ENCODE measurements at regions not wholly inside any gene's neighbourhood (a gene's known extent, or its start where the extent isn't known, plus 50 kb on each side); places are given as distances from the start of the nearest gene placed in this dataset.

DNA sequence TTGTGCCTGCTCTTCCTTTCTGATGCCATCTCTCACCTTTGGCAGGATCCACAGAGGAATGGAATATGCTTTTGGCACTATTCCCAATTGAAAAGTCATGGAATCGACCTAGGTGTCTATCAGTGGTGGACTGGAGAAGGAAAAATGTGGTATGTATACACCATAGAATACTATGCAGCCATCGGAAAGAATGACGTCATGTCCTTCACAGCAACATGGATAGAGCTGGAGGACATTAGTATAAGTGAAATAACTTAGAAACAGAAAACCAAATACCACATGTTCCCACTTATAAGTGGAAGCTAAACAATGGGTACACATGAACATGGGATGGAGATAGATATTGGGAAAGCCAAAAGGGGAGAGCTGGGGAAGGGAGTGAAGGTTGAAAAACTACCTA lies 58.3 kb upstream of the SMIM31 start:
- no peaks in the 10 kb centered on the region for H3K4me1 ChIP-seq
- H3K27ac ChIP-seq: no peak overlapping the region
- no peaks in the 10 kb centered on the region for H3K9me3 ChIP-seq
- DNase-seq (no peak), ATAC-seq (no peak)
- intact Hi-C loops (cut with DNase I): no loop called here
- no peak overlapping the region for H3K4me3 ChIP-seq
- no peaks in the 10 kb centered on the region for H3K36me3 ChIP-seq
- no peak for TF ChIP-seq CTCF (IDR thresholded peaks at IDR 0.05)
- no peaks in the 10 kb centered on the region for H3K27me3 ChIP-seq

DNA sequence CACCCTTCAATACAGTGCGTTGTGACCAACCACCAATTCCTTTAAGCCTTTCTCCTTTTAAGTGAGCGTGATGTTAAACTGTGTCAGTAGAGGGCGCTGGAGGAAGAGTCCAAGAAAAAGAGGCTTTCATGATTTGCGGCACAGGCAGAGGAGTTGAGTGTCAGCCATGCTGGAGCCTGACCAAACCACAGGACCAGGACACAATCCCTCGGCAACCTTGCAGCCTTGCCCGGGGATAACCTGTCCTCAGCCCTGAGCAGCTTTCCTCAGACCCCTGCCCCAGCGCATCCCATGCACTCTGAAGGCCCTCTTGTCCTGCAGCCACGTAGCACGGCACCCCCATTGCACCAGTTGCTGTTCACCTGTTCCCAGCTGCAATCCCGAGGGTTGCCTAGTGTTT lies 53.5 kb upstream of the SMIM31 start:
- Histone ChIP-seq H3K27me3 (no peaks in the 10 kb centered on the region), H3K36me3 (no peaks in the 10 kb centered on the region), H3K4me3 (no peak overlapping the region), H3K27ac (no peak overlapping the region), H3K4me1 (no peaks in the 10 kb centered on the region), H3K9me3 (no peaks in the 10 kb centered on the region)
- TF ChIP-seq CTCF (IDR thresholded peaks at IDR 0.05): no peak
- intact Hi-C loops (cut with DNase I): no loop called here
- ATAC-seq (no peak), DNase-seq (peak in 1 of 4 donors; percentile 60)

GRCh38 chr4:164701665-164702064 lies 52.3 kb upstream of the SMIM31 start:
- no peaks in the 10 kb centered on the region for H3K36me3 ChIP-seq
- H3K27ac ChIP-seq: no peak overlapping the region
- DNase-seq (no peak), ATAC-seq (no peak)
- no peaks in the 10 kb centered on the region for H3K4me1 ChIP-seq
- no peak for TF ChIP-seq CTCF (IDR thresholded peaks at IDR 0.05)
- intact Hi-C loops (cut with DNase I): no loop called here
- H3K27me3 ChIP-seq: no peaks in the 10 kb centered on the region
- no peak overlapping the region for H3K4me3 ChIP-seq
- H3K9me3 ChIP-seq: no peaks in the 10 kb centered on the region

All from left lung (tissue), 4 donors.